ENCODE measurements at regions not wholly inside any gene's neighbourhood (a gene's known extent, or its start where the extent isn't known, plus 50 kb on each side); places are given as distances from the start of the nearest gene placed in this dataset.

GRCh38 chr11:107221748-107222285 is 203.5 kb upstream of the GUCY1A2 start:
- TF ChIP-seq, protein P1, sequence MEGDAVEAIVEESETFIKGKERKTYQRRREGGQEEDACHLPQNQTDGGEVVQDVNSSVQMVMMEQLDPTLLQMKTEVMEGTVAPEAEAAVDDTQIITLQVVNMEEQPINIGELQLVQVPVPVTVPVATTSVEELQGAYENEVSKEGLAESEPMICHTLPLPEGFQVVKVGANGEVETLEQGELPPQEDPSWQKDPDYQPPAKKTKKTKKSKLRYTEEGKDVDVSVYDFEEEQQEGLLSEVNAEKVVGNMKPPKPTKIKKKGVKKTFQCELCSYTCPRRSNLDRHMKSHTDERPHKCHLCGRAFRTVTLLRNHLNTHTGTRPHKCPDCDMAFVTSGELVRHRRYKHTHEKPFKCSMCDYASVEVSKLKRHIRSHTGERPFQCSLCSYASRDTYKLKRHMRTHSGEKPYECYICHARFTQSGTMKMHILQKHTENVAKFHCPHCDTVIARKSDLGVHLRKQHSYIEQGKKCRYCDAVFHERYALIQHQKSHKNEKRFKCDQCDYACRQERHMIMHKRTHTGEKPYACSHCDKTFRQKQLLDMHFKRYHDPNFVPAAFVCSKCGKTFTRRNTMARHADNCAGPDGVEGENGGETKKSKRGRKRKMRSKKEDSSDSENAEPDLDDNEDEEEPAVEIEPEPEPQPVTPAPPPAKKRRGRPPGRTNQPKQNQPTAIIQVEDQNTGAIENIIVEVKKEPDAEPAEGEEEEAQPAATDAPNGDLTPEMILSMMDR (IDR thresholded peaks at IDR 0.05; ENCODE audit: borderline replicate concordance, extremely low read depth, low read length, poor library complexity, severe bottlenecking), result no peak
- no peak for TF ChIP-seq EZH2 (IDR thresholded peaks at IDR 0.05; ENCODE audit: borderline replicate concordance, low read depth, low read length, severe bottlenecking)
